NCI-H187 treated with DMSO at 0.1 percent for 48 hours (cell line): ENCODE measurements at regions not wholly inside any gene's neighbourhood (a gene's known extent, or its start where the extent isn't known, plus 50 kb on each side); places are given as distances from the start of the nearest gene placed in this dataset.
"Not testable (repeated sequence)": the region's sequence is repeated elsewhere in the genome, so short reads cannot be mapped to it uniquely, and the experiment has no call there.

ENCODE experiments used
- DNase-seq: peaks from one replicate; lab custom pipeline; 2025; lab: John Stamatoyannopoulos, UW

- not testable (repeated sequence) for DNase-seq
These were observed 61.3 kb downstream of the AIPL1 start for GRCh38 chr17:6373599-6373998.

GRCh38 chr17:6366221-6366666 lies 68.7 kb downstream of the AIPL1 start:
- DNase-seq = no peak

GRCh38 chr17:6365200-6365943 lies 69.5 kb downstream of the AIPL1 start:
- no peak for DNase-seq

- no peak for DNase-seq
These were observed 73.2 kb downstream of the AIPL1 start for GRCh38 chr17:6361733-6362132.

GRCh38 chr17:6358131-6358530 lies 76.8 kb downstream of the AIPL1 start:
- no peak for DNase-seq

- no peak for DNase-seq
These were observed 78.4 kb downstream of the AIPL1 start for GRCh38 chr17:6356562-6356961.

- no peak for DNase-seq
These were observed 79.7 kb downstream of the AIPL1 start for GRCh38 chr17:6355196-6355595.

GRCh38 chr17:6352801-6353560 lies 81.9 kb downstream of the AIPL1 start:
- DNase-seq = no peak

GRCh38 chr17:6352016-6352415 lies 82.9 kb downstream of the AIPL1 start:
- no peak for DNase-seq

GRCh38 chr17:6350806-6351205 lies 84.1 kb downstream of the AIPL1 start:
- DNase-seq = no peak

- DNase-seq = no peak
These were observed 86.0 kb downstream of the AIPL1 start for GRCh38 chr17:6348891-6349290.

GRCh38 chr17:6347776-6348175 lies 87.1 kb downstream of the AIPL1 start:
- DNase-seq = no peak

- no peak for DNase-seq
These were observed 87.9 kb downstream of the AIPL1 start for GRCh38 chr17:6346986-6347385.

- DNase-seq = no peak
These were observed 88.7 kb downstream of the AIPL1 start for GRCh38 chr17:6346156-6346786.

GRCh38 chr17:6343736-6344135 lies 91.2 kb downstream of the AIPL1 start:
- DNase-seq = no peak

- no peak for DNase-seq
These were observed 91.7 kb downstream of the AIPL1 start for GRCh38 chr17:6343191-6343590.

GRCh38 chr17:6340708-6341107 lies 94.2 kb downstream of the AIPL1 start:
- no peak for DNase-seq

- no peak for DNase-seq
These were observed 100.5 kb downstream of the AIPL1 start for GRCh38 chr17:6334386-6334785.

GRCh38 chr17:6330936-6331335 lies 104.0 kb downstream of the AIPL1 start:
- DNase-seq = no peak

- DNase-seq = no peak
These were observed 106.6 kb downstream of the AIPL1 start for GRCh38 chr17:6328279-6328678.

GRCh38 chr17:6327007-6327406 lies 107.9 kb downstream of the AIPL1 start:
- no peak for DNase-seq

- DNase-seq = no peak
These were observed 108.4 kb downstream of the AIPL1 start for GRCh38 chr17:6326483-6326882.

GRCh38 chr17:6325741-6326140 lies 109.2 kb downstream of the AIPL1 start:
- DNase-seq = no peak
